ENCODE measurements at regions not wholly inside any gene's neighbourhood (a gene's known extent, or its start where the extent isn't known, plus 50 kb on each side); places are given as distances from the start of the nearest gene placed in this dataset.

DNA sequence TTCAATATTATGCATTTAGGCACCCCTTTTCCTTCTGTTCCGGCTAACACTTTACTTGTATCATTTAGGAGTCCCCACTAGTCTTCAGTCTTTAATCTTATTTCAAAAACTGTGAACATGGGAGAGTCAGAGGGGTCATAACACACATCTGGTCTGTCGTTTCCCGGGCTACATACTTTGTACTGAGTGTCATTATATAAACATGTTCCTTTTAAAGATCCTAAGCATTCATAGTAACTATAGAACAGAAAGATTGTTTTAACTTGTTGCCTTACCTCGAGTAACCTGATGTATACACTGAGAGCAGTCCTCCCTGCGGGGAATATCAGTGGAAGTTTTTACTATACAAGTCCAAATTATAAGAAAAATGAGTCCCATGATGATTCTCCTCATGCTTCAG is 78.2 kb upstream of the VEPH1 start:
- DNase-seq (ENCODE audit: low read depth): no peak

DNA sequence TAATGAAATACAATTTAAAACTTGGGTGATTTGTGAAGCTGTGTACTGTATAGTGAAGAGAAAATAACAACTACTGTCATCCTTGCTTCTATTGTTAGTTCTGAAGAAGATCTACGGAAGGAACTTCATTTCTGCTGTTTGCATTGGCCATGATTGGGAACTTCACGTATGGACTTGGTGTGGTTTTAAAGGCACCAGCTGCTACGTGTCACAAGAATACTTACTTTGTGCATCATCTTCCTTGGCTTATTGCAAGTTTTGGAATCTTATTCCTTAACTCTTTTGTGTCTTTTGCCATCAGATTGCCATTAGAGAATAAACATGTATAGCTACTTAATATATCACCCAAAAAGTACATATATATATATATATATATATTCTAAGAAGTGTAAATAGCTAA is 75.0 kb upstream of the VEPH1 start:
- no peak for DNase-seq (ENCODE audit: low read depth)

GRCh38 chr3:157574531-157574930 is 71.3 kb upstream of the VEPH1 start:
- no peak for DNase-seq (ENCODE audit: low read depth)

GRCh38 chr3:157573780-157574378 is 70.7 kb upstream of the VEPH1 start:
- no peak for DNase-seq (ENCODE audit: low read depth)

GRCh38 chr3:157573281-157573680 is 70.1 kb upstream of the VEPH1 start:
- no peak for DNase-seq (ENCODE audit: low read depth)

GRCh38 chr3:157572559-157573270 is 69.5 kb upstream of the VEPH1 start:
- DNase-seq (ENCODE audit: low read depth): peak; percentile 28

DNA sequence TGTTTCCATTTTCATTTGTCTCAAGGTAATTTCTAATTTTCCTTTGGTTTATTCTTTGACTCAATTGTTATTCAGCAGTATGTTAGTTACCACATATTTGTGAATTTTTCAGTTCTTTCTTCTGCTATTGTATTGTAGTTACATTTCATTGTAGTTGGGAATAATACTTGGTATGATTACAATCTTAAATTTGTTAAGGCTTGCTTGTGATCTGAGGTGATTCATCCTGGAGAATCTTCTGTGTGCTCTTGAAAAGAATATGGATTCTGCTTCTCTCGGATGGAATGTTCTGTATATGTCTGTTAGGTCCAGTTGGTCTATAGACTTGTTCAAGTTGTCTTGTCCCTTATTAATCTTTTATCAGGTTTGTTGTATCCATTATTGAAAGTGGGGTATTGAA is 63.4 kb upstream of the VEPH1 start:
- no peak for DNase-seq (ENCODE audit: low read depth)

DNA sequence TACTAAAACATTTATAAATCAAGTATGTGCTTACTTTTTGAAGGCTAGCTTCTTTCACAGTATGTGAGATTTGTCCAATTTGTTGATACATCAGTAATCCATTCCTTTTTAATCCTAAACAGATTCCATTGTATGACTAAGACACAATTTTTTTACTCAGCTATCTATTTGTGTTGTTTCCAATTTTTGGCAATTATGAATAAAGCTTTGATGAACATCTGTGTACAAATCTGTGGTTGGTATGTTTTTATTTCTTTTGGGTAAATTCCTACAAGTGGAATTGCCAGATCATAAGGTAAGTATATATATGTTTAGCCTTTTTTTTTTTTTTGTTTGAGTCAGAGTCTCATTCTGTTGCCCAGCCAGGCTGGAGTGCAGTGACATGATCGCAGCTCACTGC is 56.2 kb upstream of the VEPH1 start:
- no peak for DNase-seq (ENCODE audit: low read depth)
